GM06990 (cell line): ENCODE measurements at regions not wholly inside any gene's neighbourhood (a gene's known extent, or its start where the extent isn't known, plus 50 kb on each side); places are given as distances from the start of the nearest gene placed in this dataset.
"Not testable (repeated sequence)": the region's sequence is repeated elsewhere in the genome, so short reads cannot be mapped to it uniquely, and the experiment has no call there.

Experiments used
- DNase-seq: peaks from one replicate; pipeline ENCODE4 v3.0.0-alpha.2; 2011; ENCODE audit not compliant: insufficient read length; ENCODE audit errors: extremely low read depth
- H3K27me3 ChIP-seq: replicated peaks from 2 replicates; pipeline ENCODE4 v1.6.0; 2011; ENCODE audit warnings: low read length; ENCODE audit not compliant: control insufficient read depth, insufficient read depth
- H3K36me3 ChIP-seq: 2 replicates; pipeline ENCODE4 v1.5.1; 2011; ENCODE audit warnings: low read length; ENCODE audit not compliant: control insufficient read depth, insufficient read depth
- H3K4me3 ChIP-seq: replicated peaks from 2 replicates; pipeline ENCODE4 v1.5.1; 2011; ENCODE audit warnings: low read depth, mild to moderate bottlenecking, control low read depth, low read length
- CTCF ChIP-seq: IDR thresholded peaks from 2 replicates; pipeline ENCODE4 v1.5.1; 2011; ENCODE audit warnings: low read length, control low read depth, mild to moderate bottlenecking, inconsistent platforms; ENCODE audit not compliant: insufficient read depth, poor library complexity, severe bottlenecking

DNA sequence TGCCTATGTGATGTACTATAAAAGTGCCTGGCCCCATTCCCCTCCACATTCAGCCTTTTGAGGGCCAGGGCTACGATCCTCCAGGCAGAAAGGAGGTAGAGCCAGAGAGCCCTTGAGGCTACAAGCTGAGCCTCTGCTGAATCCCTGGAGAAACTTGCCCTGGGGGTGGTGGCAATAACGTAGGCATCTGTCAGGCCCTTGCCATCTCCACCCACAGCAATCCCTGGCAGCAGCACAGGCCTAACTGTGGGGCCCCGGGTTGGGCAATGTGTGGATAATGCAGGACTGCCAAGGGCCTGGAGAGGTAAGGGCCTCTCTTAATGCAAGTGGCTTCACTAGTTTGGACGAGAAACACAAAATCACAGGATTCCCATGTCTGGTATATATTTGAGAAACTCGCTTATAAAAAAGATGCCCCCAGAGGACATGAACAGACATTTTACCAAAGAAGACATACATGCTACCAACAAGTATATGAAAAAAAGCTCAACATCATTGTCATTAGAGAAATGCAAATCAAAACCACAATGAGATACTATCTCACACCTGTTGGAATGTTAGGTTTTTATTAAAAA lies 99.0 kb downstream of the QRSL1 start:
- no peaks in the 10 kb centered on the region for H3K27me3 ChIP-seq
- no peaks in the 10 kb centered on the region for H3K36me3 ChIP-seq
- no peak overlapping the region for H3K4me3 ChIP-seq
- DNase-seq: no peak
- TF ChIP-seq CTCF: no peak

GRCh38 chr6:106727480-106728149 lies 98.2 kb downstream of the QRSL1 start:
- no peak overlapping the region for H3K4me3 ChIP-seq
- no peak for TF ChIP-seq CTCF

DNA sequence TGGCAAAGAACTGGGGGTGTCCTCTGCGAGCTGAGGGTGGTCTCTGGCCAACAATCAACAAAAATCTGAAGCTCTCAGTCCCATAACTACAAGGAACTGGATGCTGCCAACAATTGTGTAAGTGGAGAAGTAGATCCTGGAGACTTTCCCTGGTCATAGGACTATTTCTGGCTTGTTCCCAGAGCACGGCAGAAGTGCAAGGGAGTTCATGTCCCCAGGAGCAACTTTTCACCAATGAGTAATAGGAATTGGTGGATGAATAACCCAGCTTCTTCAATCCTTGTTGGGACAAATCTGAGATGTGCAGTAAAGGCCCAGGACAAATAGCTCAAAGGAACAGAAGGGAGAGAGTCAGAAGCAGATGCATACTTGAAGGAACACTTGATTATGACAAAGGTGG lies 95.5 kb downstream of the QRSL1 start:
- no peaks in the 10 kb centered on the region for H3K27me3 ChIP-seq
- no peak for DNase-seq
- H3K4me3 ChIP-seq: no peak overlapping the region
- H3K36me3 ChIP-seq: no peaks in the 10 kb centered on the region
- no peak for TF ChIP-seq CTCF

More at GRCh38 chr6:106727480-106728149, 98.2 kb downstream of the QRSL1 start:
- Histone ChIP-seq H3K27me3 (no peaks in the 10 kb centered on the region), H3K36me3 (no peaks in the 10 kb centered on the region)
- DNase-seq: no peak

DNA sequence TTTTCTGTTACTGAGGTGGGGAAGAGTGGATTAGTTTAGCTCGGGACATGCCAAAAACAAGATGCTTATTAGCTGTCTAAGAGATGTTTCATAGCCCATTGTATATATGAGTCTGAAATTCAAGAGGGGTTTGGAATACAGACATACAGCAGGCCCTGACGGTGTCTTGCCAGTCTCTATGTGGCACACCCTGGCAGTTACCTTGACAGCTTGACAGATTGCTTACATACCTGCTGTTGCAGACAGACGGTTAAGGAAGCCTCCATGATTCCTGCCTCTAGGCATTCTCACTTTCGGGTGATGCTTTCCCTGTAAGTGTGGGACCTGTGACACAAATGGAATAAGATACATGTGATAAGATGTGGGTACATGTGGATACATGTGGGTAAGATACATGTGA lies 95.0 kb downstream of the QRSL1 start:
- no peak for TF ChIP-seq CTCF

GRCh38 chr6:106723419-106723818 lies 94.0 kb downstream of the QRSL1 start:
- not testable (repeated sequence) for H3K36me3 ChIP-seq, H3K27me3 ChIP-seq, H3K4me3 ChIP-seq, DNase-seq

More for the DNA sequence above, 95.0 kb downstream of the QRSL1 start:
- DNase-seq: no peak
- Histone ChIP-seq H3K27me3 (no peaks in the 10 kb centered on the region), H3K4me3 (no peak overlapping the region), H3K36me3 (no peaks in the 10 kb centered on the region)

GRCh38 chr6:106721189-106721588 lies 91.8 kb downstream of the QRSL1 start:
- H3K4me3 ChIP-seq, H3K27me3 ChIP-seq, DNase-seq, H3K36me3 ChIP-seq: not testable (repeated sequence)
